HG03342 (cell line): ENCODE measurements at regions not wholly inside any gene's neighbourhood (a gene's known extent, or its start where the extent isn't known, plus 50 kb on each side); places are given as distances from the start of the nearest gene placed in this dataset.

ENCODE experiments used
- ATAC-seq: cut with Tn5 transposase; IDR thresholded peaks from one replicate; pipeline ENCODE4 v1.9.1; 2021; ENCODE audit warnings: mild to moderate bottlenecking, moderate library complexity; ENCODE audit not compliant: unreplicated experiment

DNA sequence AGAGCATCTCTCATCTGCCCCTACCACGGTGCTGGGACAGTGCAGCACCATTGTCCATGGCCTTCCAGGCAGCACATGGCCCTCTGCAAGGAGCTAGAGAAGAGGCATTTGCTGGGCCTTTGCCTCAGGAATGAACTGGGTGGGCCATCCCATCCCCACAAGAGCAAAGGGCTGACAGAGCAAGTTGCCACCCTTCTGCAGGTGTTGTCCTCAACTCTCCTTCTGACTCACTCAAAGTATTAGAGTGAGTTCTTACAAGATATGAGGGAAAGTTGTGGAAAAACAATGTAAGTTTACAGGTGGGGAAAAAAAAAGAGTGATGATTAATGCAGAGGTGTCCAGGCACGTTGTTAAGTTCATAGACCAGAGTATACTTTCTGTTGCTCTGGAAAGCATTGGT is 261.2 kb downstream of the SKIDA1 start:
- no peak for ATAC-seq

DNA sequence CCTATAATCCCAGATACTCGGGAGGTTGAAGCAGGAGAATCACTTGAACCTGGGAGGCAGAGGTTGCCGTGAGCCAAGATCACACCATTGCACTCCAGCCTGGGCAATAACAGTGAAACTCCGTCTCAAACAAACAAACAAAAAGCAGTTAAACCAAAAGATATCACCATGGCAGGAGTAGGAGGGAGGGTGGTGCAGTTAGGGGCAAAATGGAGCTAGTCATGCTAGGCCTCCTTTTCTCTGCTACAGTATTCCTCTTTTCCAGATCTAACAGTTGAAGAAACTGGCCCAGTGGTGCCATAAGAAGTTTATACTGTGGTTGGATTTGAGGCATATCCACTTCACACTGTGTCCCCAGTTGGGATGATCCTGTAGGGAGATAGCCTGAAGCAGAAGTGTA is 261.6 kb downstream of the SKIDA1 start:
- no peak for ATAC-seq

DNA sequence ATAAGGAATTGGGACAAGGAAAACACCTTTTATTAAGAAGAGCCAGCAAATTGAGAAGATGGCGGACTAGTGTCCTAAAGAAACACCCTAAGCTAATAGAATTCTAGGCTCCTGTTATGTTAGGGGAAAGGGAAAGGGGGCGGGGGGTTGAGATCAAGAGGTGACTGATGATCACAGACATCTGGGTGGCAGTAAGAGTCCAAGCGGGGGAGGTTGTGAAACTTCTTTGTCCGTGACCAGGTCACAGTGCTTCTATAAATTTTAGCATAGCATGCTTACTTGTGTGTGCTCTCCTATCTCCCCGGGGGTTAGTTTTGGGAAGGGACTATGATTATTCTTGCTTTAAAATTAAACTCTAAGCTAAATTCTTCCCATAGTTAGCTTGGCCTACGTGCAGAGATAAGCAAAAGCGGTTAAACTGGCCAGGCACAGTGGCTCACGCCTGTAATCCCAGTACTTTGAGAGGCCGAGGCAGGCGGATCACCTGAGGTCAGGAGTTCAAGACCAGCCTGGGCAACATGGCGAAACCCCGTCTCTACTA is 262.1 kb downstream of the SKIDA1 start:
- ATAC-seq, result no peak

GRCh38 chr10:21261842-21262294 is 263.6 kb downstream of the SKIDA1 start:
- ATAC-seq, result no peak

- no peak for ATAC-seq
Measured at GRCh38 chr10:21260506-21261149, 264.9 kb downstream of the SKIDA1 start.

DNA sequence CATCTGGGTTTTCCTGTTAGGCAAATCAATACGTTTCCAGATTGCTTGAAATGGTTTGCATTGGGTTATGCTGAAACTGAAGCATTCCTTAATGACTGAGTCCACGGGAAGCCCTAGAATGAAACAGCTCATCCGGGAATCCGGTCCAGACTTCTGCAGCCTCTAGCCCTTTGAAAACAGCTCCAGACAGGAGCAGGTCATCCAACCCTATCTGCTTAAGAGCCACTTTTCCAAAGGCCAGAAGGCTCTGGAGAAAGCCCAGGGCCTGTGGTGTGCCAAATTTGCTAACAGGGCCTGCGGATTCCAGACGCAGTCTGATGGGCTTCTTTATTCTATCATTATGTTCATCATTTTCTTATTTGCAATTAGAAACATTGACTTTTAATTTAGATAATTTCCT is 265.4 kb downstream of the SKIDA1 start:
- ATAC-seq, result no peak

DNA sequence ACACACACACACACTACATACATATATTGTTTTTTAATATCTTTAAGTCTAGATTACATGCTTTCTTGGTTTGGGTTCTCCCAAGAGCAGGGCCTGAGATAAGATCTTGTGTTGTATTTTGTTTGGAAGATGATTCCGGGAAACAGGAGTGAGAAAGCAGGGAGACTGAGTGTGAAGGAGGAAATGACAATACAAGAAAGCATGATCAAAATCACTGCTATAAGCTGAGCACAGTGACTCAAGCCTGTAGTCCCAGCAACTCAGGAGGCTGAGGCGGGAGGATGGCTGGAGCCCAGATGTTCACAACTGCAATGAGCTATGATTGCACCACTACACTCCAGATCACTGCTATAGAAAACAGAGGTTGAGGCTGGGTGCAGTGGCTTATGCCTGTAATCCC is 267.6 kb downstream of the SKIDA1 start:
- no peak for ATAC-seq

DNA sequence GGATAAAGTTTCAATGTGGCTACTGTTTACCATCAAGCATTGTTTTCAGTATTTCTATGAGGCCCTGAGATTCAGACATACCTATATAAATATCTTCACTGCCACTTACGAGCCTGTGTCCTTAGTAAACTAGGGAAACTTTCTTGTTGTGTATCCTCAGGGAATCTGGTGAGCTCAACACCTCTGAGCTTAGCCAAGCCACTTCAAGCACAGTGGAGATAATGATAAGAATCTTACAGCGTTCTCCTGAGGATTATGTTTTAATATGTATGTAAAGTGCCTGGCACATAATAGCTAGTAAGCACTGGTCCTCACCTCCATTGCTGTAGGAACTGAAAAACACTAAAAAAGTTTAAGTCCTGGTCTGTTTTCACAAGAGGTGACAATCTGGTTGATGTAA is 268.3 kb downstream of the SKIDA1 start:
- no peak for ATAC-seq

DNA sequence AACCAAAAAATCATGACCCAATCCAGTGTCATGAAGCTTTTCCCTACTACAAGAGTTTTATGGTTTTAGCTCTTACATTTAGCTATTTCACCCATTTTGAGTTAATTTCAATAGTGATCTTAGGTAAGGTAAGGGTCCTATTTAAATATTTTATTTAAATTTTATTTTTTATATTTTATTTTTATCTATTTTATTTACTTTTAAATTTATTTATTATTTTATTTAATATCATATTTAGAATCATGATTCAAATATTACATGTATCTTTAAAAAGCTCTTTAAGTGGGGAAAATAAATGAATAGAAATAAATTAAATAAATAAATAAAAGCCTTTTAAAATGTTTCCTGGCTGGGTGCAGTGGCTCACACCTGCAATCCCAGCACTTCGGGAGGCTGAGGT is 276.0 kb downstream of the SKIDA1 start:
- no peak for ATAC-seq

DNA sequence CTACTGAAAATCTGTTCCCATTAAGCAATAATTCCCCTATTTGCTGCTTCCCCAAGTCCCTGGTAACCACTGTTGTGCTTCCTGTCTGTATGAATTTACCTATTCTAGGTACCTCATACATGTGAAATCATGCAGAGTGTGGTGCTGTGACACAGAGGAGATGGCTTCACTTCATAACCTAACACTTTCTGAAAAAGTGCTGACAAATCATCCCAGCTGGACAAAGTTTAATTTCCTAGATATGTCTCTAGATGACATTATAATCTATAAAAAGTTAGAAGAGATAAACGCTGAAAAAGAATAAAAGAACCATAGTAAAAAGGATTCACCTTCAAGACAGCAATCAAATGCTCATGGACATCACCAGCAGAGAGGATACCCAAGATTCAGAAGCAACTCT is 277.9 kb downstream of the SKIDA1 start:
- ATAC-seq, result no peak

DNA sequence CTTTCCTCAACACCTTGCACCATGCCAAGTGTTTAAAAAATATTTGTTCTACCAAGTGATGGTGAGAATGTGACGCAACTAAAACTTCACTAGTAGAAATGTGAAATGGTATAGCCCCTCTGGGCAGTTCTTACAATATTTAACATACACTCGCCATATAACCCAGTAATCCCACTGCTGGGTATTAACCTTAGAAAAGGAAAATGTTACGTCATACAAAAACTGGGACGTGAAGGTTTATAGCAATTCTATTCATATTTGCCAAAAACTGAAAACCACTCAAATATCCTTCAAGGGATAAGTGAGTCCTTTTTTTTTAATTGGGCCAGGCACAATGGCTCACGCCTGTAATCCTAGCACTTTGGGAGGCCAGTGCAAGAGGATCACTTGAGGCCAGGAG is 279.3 kb downstream of the SKIDA1 start:
- ATAC-seq, result no peak

GRCh38 chr10:21243748-21244257 is 281.7 kb downstream of the SKIDA1 start:
- no peak for ATAC-seq

- ATAC-seq, result no peak
Measured at GRCh38 chr10:21242915-21243314, 282.6 kb downstream of the SKIDA1 start.

DNA sequence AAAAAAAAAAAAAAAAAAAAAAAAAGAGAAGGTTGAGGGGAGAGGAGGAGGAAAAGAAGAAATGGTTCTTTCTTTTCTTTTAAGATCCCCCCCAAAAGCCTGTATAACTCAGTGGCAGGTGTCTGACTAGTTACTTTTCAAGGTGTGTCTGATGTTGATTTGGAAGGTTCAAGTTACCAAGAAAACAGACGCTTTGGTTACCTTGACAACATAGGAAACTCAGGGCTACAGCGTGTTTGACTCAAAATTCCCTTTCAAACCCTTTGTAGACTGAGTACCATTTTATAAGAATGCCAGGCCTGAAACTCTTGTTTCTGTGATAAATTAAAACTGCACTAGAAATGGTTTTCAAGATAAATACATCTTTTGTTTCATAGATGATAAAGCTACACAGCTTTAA is 286.8 kb downstream of the SKIDA1 start:
- no peak for ATAC-seq

DNA sequence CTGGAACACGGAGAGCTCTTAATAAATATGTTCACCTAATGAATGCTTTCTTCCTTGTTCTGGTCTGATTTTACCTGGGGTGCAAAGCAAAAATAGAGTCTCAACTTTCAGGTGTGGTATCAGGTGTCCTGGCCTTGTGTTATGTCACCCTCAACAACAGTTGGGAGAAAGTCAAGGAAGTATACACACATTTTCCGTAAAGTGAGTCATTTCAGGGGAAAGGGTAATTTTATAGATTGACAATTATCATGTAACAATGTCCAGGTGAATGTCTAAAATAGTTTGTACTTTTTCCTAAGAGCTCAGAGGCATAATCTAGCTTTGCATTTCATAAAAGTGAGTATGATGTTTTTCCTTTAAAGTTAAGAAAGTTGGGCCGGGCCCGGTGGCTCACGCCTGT is 287.4 kb downstream of the SKIDA1 start:
- ATAC-seq, result no peak

DNA sequence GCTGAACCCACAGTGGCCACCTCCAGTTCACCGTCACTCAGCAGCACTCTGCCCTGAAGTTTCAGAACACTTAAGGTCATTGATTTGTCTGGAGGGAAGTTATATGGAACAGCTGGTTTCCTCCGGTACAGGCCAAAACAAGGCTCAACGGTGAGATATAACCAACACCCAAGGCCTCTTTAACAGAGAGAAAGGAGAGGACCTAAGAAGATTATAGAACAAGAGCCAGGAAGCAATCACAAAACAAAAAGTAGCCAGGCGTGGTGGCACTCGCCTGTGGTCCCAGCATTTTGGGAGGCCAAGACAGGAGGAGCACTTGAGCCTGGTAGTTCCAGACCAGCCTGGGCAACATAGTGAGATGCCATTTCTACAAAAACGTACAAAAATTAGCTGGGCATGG is 290.7 kb downstream of the SKIDA1 start:
- no peak for ATAC-seq

DNA sequence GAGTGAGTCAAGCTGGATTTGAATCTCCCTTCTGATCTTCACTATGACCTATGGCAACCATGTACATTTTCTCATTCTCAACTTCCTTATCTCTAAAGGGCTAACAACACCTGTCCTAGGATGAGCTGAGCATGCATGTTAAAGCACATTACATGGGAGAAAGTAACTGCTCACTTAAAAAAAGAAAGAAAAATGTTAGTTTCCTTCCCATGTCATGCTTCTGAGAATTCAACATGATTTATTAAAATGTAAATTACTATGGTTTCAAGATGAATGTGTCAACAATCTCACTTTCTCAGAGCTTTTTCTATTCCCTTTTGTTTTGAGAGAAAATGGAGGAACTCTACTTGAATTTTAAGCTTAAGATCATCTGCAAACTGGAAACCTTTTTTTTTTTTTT is 295.3 kb downstream of the SKIDA1 start:
- ATAC-seq, result no peak

GRCh38 chr10:21217748-21218367 is 307.6 kb downstream of the SKIDA1 start:
- no peak for ATAC-seq

DNA sequence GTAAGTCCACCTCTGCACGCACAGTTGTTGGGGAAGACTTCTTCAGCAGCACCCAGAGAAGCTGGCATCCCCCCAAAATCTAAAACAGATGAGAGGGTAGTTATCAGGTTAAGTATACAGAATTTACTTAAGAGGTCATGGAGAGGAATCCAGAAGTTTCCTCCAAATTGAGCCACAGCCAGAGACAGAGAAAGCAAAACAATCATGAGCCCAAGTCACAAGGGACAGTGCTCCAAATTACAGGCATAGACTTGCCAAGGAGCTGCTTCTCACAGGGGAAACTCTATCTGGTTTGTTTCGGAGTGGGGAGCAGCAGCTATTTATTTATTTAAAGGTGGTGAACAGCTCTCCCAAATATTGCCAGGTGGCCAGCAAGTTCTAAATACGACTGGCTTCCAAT is 308.4 kb downstream of the SKIDA1 start:
- ATAC-seq, result no peak

- ATAC-seq, result no peak
Measured at GRCh38 chr10:21214329-21214728, 311.2 kb downstream of the SKIDA1 start.

- no peak for ATAC-seq
Measured at GRCh38 chr10:21213381-21213780, 312.1 kb downstream of the SKIDA1 start.

DNA sequence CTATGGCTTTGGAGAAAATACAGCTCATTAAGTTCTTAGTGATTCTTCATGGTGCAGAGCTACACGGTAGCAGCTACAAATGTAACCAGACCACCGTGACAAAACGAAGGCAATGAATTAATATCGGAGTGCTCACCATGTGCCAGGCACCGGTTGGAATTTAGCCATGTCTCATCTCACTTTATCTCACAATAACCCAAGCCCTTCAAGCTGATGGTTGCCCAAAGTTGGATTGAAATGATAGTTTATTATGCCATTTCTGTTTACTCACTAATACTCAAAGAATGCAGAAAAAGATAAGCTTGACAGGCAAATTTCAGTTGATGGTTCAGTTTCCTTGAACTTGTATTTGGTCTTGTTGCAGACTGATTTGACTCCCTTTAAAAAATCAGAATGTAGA is 312.6 kb downstream of the SKIDA1 start:
- no peak for ATAC-seq
